Endothelial cell of umbilical vein (primary cell): ENCODE measurements at regions not wholly inside any gene's neighbourhood (a gene's known extent, or its start where the extent isn't known, plus 50 kb on each side); places are given as distances from the start of the nearest gene placed in this dataset.

Source experiments
- CTCF ChIP-seq, 2 donors: IDR thresholded peaks; 1 replicate in 1 of 2; 2 replicates in 1 of 2; pipeline ENCODE4 v1.5.1; 2011; ENCODE audit warnings: low read length in 2 of 2, mild to moderate bottlenecking in 2 of 2, moderate library complexity in 2 of 2, control low read depth in 1 of 2, inconsistent platforms in 1 of 2, low read depth in 1 of 2; ENCODE audit not compliant: insufficient read depth in 1 of 2; ENCODE audit errors: extremely low read depth in 1 of 2
- EZH2 ChIP-seq: IDR thresholded peaks from 2 replicates; pipeline ENCODE4 v1.6.1; 2012; ENCODE audit warnings: borderline replicate concordance, low read depth, mild to moderate bottlenecking, moderate library complexity, low read length, inconsistent platforms; ENCODE audit not compliant: severe bottlenecking
- JUN ChIP-seq: IDR thresholded peaks from 2 replicates; pipeline ENCODE4 v1.6.1; 2011; ENCODE audit warnings: borderline replicate concordance, low read depth; ENCODE audit not compliant: insufficient read length, insufficient read depth
- MYC ChIP-seq: IDR thresholded peaks from one replicate; pipeline ENCODE4 v1.6.1; 2011; ENCODE audit warnings: mild to moderate bottlenecking, low read depth, low read length
- POLR2A ChIP-seq: IDR thresholded peaks from 2 replicates; pipeline ENCODE4 v1.6.1; 2012; ENCODE audit warnings: low read depth, mild to moderate bottlenecking, control low read depth, low read length
- POLR2AphosphoS5 ChIP-seq: IDR thresholded peaks from 2 replicates; pipeline ENCODE4 v1.6.1; 2012; ENCODE audit warnings: low read depth, mild to moderate bottlenecking, control low read depth, low read length, moderate library complexity; ENCODE audit not compliant: insufficient read depth

- TF ChIP-seq CTCF (IDR thresholded peaks at IDR 0.05; ENCODE audit: extremely low read depth in 1 of 2, insufficient read depth in 1 of 2, low read depth in 1 of 2, low read length in 2 of 2): no peak
- no peak for TF ChIP-seq POLR2AphosphoS5
- TF ChIP-seq MYC: no peak
- no peak for TF ChIP-seq EZH2
- no peak for TF ChIP-seq JUN
- TF ChIP-seq POLR2A: no peak
Measured at GRCh38 chrX:76977452-76977851, 469.7 kb upstream of the FGF16 start.
